Head of caudate nucleus (tissue), 42 donors: ENCODE measurements at regions not wholly inside any gene's neighbourhood (a gene's known extent, or its start where the extent isn't known, plus 50 kb on each side); places are given as distances from the start of the nearest gene placed in this dataset.
A peak's percentile ranks its signal among the peaks of the same experiment; 100 is the strongest.

ENCODE experiments used
- DNase-seq, 42 donors: peaks; one replicate each; pipeline versions ENCODE4 v3.0.0 to v3.0.0-alpha.2; 2020 to 2021; ENCODE audit warnings: mixed read lengths in 7 of 42
- intact Hi-C: fragments of 100-400 bp; cut with DNase I; formaldehyde crosslinking; loops from one replicate; pipeline ENCODE4 v1.15.0; 2022

GRCh38 chr2:199144036-199144435 is 313.7 kb downstream of the SATB2 start:
- no peak for DNase-seq
- intact Hi-C loops: no loop called here

GRCh38 chr2:199136681-199137080 is 321.1 kb downstream of the SATB2 start:
- peak; percentile 10 to 88 (median 56) for DNase-seq
- intact Hi-C loops: no loop called here

- intact Hi-C loops: no loop called here
- no peak for DNase-seq
Measured at GRCh38 chr2:199136242-199136641, 321.5 kb downstream of the SATB2 start.

- no peak for DNase-seq
- intact Hi-C loops: no loop called here
Measured at GRCh38 chr2:199131876-199132275, 325.9 kb downstream of the SATB2 start.

- intact Hi-C loops: no loop called here
- DNase-seq: no peak
Measured at GRCh38 chr2:199131136-199131655, 326.5 kb downstream of the SATB2 start.

GRCh38 chr2:199130501-199130900 is 327.2 kb downstream of the SATB2 start:
- no peak for DNase-seq
- intact Hi-C loops: no loop called here

GRCh38 chr2:199128476-199129229 is 329.1 kb downstream of the SATB2 start:
- no peak for DNase-seq
- intact Hi-C loops: no loop called here

GRCh38 chr2:199119796-199120195 is 337.9 kb downstream of the SATB2 start:
- no peak for DNase-seq
- intact Hi-C loops: no loop called here

GRCh38 chr2:199118673-199119112 is 339.0 kb downstream of the SATB2 start:
- DNase-seq: peak in 3 of 42 donors; percentile 3 to 50 (median 22)

GRCh38 chr2:199115169-199115568 is 342.6 kb downstream of the SATB2 start:
- no peak for DNase-seq
- intact Hi-C loops: no loop called here

More at GRCh38 chr2:199118673-199119112, 339.0 kb downstream of the SATB2 start:
- intact Hi-C loops: no loop called here

- no peak for DNase-seq
- intact Hi-C loops: no loop called here
Measured at GRCh38 chr2:199113111-199113510, 344.6 kb downstream of the SATB2 start.

- intact Hi-C loops: no loop called here
- no peak for DNase-seq
Measured at GRCh38 chr2:199111458-199111857, 346.3 kb downstream of the SATB2 start.

GRCh38 chr2:199108056-199108455 is 349.7 kb downstream of the SATB2 start:
- DNase-seq: no peak
- intact Hi-C loops: no loop called here

- intact Hi-C loops: no loop called here
- DNase-seq: no peak
Measured at GRCh38 chr2:199105826-199106225, 351.9 kb downstream of the SATB2 start.

- intact Hi-C loops: no loop called here
- DNase-seq: no peak
Measured at GRCh38 chr2:199101487-199101886, 356.3 kb downstream of the SATB2 start.

- intact Hi-C loops: no loop called here
- no peak for DNase-seq
Measured at GRCh38 chr2:199100326-199101110, 357.2 kb downstream of the SATB2 start.

- intact Hi-C loops: no loop called here
- no peak for DNase-seq
Measured at GRCh38 chr2:199092419-199092818, 365.3 kb downstream of the SATB2 start.

GRCh38 chr2:199085261-199085660 is 372.5 kb downstream of the SATB2 start:
- no peak for DNase-seq
- intact Hi-C loops: no loop called here

GRCh38 chr2:199070322-199070949 is 387.3 kb downstream of the SATB2 start:
- DNase-seq: peak in 1 of 42 donors; percentile 16
- intact Hi-C loops: no loop called here

GRCh38 chr2:199064201-199064600 is 393.5 kb downstream of the SATB2 start:
- no peak for DNase-seq
- intact Hi-C loops: no loop called here
